Neutrophil (primary cell): ENCODE measurements at regions not wholly inside any gene's neighbourhood (a gene's known extent, or its start where the extent isn't known, plus 50 kb on each side); places are given as distances from the start of the nearest gene placed in this dataset.

Source experiments
- H3K27ac ChIP-seq: fragments of 200-600 bp; sonication (generic); 2 replicates; pipeline ENCODE4 v1.5.1; 2016; ENCODE audit warnings: mild to moderate bottlenecking, moderate library complexity
- H3K27me3 ChIP-seq: fragments of 200-600 bp; sonication (generic); 2 replicates; pipeline ENCODE4 v1.6.0; 2016; ENCODE audit warnings: mild to moderate bottlenecking
- H3K36me3 ChIP-seq: fragments of 200-600 bp; sonication (generic); 2 replicates; pipeline ENCODE4 v1.5.1; 2017
- H3K4me1 ChIP-seq, 2 experiments: fragments of 200-600 bp in 1 of 2; sonication (generic) in 1 of 2; 1 replicate in 1 of 2; 2 replicates in 1 of 2; pipeline versions ENCODE4 v1.5.1 to v1.6.1; 2013 to 2016; ENCODE audit warnings: low read depth in 1 of 2, low read length in 1 of 2, mild to moderate bottlenecking in 1 of 2, moderate library complexity in 1 of 2; ENCODE audit not compliant: control insufficient read depth in 1 of 2, insufficient read depth in 1 of 2
- H3K4me3 ChIP-seq, 2 experiments: fragments of 200-600 bp in 1 of 2; sonication (generic) in 1 of 2; 1 replicate in 1 of 2; 2 replicates in 1 of 2; pipeline ENCODE4 v1.5.1; 2013 to 2016; ENCODE audit warnings: low read depth in 1 of 2, low read length in 1 of 2, mild to moderate bottlenecking in 1 of 2, moderate library complexity in 1 of 2
- H3K9me3 ChIP-seq: fragments of 200-600 bp; sonication (generic); 2 replicates; pipeline ENCODE4 v1.5.1; 2016
- TF ChIP-seq, protein P1 (sequence below): fragments of 200-600 bp; sonication (generic); IDR thresholded peaks from 2 replicates; pipeline ENCODE4 v1.5.1; 2016; ENCODE audit warnings: antibody characterized with exemption

DNA sequence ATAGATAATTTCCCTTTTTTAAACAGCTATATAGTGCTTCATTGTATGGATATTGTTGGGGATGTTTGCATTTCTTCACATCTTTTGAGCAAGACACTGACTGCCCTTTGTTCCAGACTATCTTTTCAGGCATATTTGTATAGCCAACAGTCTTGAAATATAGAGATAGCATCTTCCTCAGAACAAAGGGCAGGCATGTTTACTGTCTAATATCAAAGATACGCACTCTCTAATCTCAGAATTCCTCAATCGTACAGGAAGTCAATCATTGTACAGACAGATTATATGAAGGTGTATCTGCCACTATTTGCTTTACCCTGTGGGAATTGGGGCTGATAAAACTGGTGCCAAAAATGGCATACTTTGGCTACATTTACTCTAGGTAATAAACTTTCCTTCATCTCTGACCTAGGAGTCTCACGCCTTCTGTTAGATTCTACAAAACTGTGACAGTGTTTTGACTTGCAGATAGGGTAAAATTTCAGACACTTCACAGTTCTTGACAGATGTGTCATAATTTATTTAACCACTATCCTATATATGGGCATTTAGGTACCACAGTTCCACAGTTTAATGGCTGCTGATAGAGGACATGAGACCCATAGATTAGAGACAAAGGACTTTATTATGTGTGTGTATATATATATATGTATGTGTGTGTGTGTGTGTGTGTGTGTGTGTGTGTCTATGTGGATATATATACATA is 321.0 kb downstream of the IGSF11 start:
- no peak overlapping the region for H3K27ac ChIP-seq
- no peaks in the 10 kb centered on the region for H3K36me3 ChIP-seq
- H3K9me3 ChIP-seq: no peaks in the 10 kb centered on the region
- no peak overlapping the region for H3K4me3 ChIP-seq
- H3K4me1 ChIP-seq: no peaks in the 10 kb centered on the region
- H3K27me3 ChIP-seq: no peaks in the 10 kb centered on the region
- TF ChIP-seq, protein P1, sequence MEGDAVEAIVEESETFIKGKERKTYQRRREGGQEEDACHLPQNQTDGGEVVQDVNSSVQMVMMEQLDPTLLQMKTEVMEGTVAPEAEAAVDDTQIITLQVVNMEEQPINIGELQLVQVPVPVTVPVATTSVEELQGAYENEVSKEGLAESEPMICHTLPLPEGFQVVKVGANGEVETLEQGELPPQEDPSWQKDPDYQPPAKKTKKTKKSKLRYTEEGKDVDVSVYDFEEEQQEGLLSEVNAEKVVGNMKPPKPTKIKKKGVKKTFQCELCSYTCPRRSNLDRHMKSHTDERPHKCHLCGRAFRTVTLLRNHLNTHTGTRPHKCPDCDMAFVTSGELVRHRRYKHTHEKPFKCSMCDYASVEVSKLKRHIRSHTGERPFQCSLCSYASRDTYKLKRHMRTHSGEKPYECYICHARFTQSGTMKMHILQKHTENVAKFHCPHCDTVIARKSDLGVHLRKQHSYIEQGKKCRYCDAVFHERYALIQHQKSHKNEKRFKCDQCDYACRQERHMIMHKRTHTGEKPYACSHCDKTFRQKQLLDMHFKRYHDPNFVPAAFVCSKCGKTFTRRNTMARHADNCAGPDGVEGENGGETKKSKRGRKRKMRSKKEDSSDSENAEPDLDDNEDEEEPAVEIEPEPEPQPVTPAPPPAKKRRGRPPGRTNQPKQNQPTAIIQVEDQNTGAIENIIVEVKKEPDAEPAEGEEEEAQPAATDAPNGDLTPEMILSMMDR: no peak

GRCh38 chr3:118714800-118715199 is 319.8 kb downstream of the IGSF11 start:
- Histone ChIP-seq H3K9me3 (no peaks in the 10 kb centered on the region), H3K36me3 (no peaks in the 10 kb centered on the region), H3K27ac (no peak overlapping the region), H3K4me1 (no peaks in the 10 kb centered on the region), H3K4me3 (no peak overlapping the region), H3K27me3 (no peaks in the 10 kb centered on the region)
- TF ChIP-seq, protein P1: no peak

DNA sequence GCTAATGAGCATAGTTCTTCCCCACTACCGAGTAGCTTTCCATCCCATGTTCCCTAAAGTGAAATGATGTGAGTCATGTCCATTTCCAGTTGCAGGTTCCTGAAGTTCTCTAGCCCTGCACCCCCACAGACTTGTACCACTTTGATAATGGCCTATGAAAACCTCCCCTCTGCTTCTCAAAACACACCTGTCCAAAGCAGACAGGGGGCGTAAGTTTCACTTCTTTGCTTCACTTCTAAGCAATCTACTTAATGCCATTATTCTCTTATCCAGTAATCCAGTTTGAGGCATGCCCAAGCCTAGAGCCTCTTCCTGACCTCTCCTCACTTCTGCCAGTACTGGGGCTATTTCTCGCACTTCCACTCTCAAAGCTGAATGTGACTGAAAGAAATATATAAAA is 305.1 kb downstream of the IGSF11 start:
- H3K9me3 ChIP-seq: no peaks in the 10 kb centered on the region
- H3K36me3 ChIP-seq: no peaks in the 10 kb centered on the region
- no peak overlapping the region for H3K27ac ChIP-seq
- TF ChIP-seq, protein P1: no peak
- H3K4me1 ChIP-seq: no peaks in the 10 kb centered on the region
- H3K27me3 ChIP-seq: no peaks in the 10 kb centered on the region
- no peak overlapping the region for H3K4me3 ChIP-seq

GRCh38 chr3:118734664-118735063 is 300.0 kb downstream of the IGSF11 start:
- Histone ChIP-seq H3K4me1 (no peaks in the 10 kb centered on the region), H3K36me3 (no peaks in the 10 kb centered on the region), H3K27ac (no peak overlapping the region), H3K4me3 (no peak overlapping the region), H3K9me3 (no peaks in the 10 kb centered on the region), H3K27me3 (no peaks in the 10 kb centered on the region)
- TF ChIP-seq, protein P1: no peak

DNA sequence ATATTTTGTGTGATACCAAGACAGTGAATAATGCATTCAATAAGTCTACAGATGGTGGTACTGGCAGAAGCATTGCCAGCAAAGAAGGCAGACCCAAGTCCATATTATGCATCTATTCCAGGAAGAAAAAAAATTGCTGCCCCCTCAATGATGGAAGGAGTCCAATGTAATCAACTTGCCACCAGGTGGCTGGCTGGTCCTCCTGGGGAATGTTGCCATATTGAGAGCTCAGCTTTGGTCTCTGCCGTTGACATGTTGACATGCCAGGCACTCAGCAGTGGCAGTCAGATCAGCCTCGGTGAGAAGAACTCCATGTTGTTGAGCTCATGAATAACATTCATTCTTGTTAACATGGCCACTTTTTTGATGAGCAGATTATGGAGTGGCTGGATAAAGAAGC is 298.5 kb downstream of the IGSF11 start:
- no peaks in the 10 kb centered on the region for H3K4me1 ChIP-seq
- no peaks in the 10 kb centered on the region for H3K9me3 ChIP-seq
- H3K27me3 ChIP-seq: no peaks in the 10 kb centered on the region
- H3K27ac ChIP-seq: no peak overlapping the region
- no peak overlapping the region for H3K4me3 ChIP-seq
- TF ChIP-seq, protein P1: no peak
- H3K36me3 ChIP-seq: no peaks in the 10 kb centered on the region
